GM12874 (cell line): ENCODE measurements at regions not wholly inside any gene's neighbourhood (a gene's known extent, or its start where the extent isn't known, plus 50 kb on each side); places are given as distances from the start of the nearest gene placed in this dataset.

Experiments
- TF ChIP-seq, protein P1 (sequence below): IDR thresholded peaks from 2 replicates; pipeline ENCODE4 v1.5.1; 2011; ENCODE audit warnings: low read depth, mild to moderate bottlenecking, control low read depth, low read length, moderate library complexity; ENCODE audit not compliant: insufficient read depth

DNA sequence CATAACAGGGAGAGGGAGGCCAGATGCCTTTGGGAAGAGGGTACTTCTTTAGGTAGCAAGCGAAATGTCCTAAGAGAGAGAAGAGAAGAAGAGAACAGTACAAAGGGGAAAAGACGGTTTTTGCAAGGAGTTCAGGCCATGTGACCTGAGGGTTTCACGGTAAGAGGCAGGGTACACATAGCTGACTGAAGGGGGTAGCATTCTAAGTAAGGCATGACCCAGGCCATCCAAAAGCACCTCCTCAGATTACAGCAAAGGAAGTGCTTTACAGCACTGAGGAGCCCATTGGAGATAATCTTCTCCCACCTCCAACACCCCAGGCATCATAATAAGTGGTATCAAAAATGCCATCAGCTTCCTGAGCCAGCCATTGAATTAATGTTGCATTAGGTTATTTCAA is 258.2 kb upstream of the NPY start:
- TF ChIP-seq, protein P1, sequence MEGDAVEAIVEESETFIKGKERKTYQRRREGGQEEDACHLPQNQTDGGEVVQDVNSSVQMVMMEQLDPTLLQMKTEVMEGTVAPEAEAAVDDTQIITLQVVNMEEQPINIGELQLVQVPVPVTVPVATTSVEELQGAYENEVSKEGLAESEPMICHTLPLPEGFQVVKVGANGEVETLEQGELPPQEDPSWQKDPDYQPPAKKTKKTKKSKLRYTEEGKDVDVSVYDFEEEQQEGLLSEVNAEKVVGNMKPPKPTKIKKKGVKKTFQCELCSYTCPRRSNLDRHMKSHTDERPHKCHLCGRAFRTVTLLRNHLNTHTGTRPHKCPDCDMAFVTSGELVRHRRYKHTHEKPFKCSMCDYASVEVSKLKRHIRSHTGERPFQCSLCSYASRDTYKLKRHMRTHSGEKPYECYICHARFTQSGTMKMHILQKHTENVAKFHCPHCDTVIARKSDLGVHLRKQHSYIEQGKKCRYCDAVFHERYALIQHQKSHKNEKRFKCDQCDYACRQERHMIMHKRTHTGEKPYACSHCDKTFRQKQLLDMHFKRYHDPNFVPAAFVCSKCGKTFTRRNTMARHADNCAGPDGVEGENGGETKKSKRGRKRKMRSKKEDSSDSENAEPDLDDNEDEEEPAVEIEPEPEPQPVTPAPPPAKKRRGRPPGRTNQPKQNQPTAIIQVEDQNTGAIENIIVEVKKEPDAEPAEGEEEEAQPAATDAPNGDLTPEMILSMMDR: no peak

DNA sequence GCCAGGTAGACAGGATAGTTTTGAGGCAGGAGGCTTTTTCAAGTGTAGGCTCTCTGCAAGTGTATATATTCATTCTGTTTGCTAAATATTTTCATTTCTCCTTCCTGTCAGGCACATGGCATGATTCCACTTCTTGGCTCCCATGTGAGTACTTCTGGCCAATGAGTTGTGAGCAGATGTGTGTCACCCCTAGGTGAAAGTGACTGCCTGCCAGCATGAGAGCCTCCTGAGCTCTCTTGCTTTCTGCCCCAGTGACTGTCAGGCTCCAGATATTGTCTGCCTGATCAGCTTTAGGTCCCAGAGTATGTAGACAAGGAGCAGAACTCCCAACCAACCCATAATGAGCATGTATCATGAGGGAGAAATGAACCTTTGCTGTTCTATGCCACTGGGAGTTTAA is 257.6 kb upstream of the NPY start:
- TF ChIP-seq, protein P1: no peak

DNA sequence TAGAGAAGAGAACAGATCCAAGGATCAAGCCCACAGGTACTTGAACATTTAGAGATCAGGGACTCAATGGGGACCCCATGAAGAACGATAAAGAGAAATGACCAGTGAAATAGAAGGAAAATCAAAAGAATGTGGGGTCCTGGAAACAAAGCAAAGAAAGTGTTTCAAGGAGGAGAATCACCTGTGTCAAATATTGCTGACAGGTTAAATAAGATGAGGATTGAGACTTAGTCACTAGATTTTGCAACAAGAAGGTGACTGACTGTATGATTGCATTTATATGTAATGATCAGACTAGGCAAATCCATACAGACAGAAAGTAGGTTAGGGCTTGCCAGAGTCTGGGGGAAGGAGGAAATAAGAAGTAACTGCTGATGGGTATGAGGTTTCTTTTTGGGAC is 254.9 kb upstream of the NPY start:
- TF ChIP-seq, protein P1: no peak

DNA sequence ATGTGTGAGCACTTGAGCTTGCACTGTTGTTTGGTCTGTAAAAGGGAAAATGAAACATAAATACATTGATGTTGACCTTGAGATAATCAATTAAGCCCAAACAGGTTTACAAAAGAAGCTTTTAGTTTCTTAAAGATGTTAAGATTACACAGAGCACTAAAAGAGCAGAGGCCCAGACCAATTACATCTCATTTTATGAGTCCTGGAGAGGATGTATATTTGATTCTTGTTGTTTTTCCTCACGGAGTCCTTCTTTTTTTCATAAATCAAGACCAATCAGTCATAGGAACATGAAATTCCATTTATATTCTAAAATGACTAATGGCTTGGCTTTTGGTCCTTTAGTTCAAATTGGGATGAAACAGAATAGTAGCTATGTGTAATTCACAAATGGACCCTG is 249.7 kb upstream of the NPY start:
- TF ChIP-seq, protein P1: no peak

DNA sequence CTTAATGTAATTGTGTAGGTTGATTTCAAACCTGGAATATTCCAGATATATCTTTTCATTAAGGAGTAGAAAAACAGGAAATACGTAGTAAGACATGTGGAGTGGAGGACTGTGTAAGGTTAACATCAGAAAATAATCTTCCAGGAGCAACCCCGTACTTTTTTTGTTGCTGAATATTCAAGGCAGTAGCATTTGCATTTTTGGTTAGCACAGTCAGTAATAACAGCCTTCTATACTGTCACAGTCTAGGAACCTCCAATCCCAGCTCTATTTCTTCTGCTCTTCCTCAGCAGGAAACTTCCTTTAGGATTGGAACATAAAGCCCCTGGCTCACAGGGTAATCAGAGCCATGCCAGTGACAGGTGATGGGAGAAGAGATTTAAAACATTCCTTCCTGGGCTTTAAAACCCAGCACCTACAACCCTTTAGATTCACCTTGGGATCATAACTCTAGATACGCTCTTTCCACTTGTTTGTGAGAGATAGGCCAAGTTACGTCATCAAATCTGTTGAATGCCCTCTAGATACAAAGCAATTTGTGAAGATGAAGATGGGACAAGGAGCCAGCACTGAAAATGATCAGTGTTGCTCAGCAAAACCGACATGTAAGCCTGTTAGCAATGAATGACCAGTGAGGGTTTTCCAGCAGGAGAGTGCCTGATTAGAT is 248.5 kb upstream of the NPY start:
- TF ChIP-seq, protein P1: no peak

DNA sequence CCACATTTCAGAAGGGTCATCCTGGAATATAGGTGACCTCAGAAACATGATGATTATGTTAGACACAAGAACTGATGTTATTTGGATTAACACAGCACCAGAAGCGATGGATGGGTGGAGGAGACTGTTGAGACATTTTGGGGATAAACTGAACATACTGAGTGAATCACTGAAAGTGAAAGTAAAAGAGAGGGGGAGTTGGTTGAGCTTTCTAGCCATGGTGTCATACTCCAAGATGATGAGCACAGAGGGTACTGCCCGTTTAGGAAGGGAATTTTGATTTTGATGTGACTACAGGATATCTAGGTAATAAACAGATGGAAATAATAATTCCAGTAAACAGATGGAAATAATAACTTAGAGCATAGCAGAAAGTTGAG is 248.0 kb upstream of the NPY start:
- TF ChIP-seq, protein P1: no peak

DNA sequence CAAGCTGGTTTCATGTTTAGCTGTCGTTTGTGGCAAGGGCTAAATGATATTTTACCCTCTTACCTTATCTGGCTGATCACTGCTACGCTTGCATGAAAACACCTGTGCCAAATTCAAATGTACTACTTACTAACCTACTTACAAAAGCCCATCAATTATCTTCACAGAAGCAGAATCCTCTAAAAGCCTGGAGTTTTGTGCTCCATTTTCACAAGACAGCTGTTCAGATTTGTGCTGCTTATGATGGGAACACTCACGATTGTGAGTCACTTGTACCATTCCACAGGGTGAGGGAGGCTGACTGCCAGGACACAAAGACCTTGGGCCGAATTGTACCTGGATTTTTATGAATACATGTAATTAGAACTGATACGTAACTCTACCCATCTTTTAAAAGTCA is 245.0 kb upstream of the NPY start:
- TF ChIP-seq, protein P1: no peak
